Lower leg skin (tissue), 3 donors: ENCODE measurements at regions not wholly inside any gene's neighbourhood (a gene's known extent, or its start where the extent isn't known, plus 50 kb on each side); places are given as distances from the start of the nearest gene placed in this dataset.

Experiments used
- POLR2A ChIP-seq, 2 donors: fragments of 450-650 bp; IDR thresholded peaks; one replicate each; pipeline ENCODE4 v1.6.1; 2016 to 2017; ENCODE audit warnings: antibody characterized with exemption in 2 of 2, mild to moderate bottlenecking in 1 of 2, moderate library complexity in 1 of 2
- TF ChIP-seq, protein P1 (sequence below), 3 donors: fragments of 450-650 bp; IDR thresholded peaks; one replicate each; pipeline ENCODE4 v1.5.1; 2016; ENCODE audit warnings: antibody characterized with exemption in 3 of 3, mild to moderate bottlenecking in 3 of 3, moderate library complexity in 2 of 3

DNA sequence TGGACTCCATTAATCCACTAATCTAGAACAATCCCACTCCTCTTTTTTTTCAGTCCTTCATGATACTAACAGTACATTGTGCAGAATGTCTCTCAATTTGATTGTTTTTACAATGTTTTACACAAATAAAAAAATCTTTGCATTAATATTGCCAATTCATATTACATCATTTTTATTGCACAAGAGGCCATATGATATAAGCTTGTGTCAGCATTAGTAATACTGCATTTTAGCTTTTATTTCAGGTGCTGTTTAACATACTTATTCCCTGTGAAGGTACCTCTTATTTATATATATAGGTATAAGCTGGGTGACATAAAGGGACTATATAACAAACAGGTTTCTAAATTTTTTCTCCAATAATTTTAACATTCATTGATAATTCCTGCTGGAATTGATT is 737.4 kb downstream of the DNAH5 start:
- TF ChIP-seq, protein P1, sequence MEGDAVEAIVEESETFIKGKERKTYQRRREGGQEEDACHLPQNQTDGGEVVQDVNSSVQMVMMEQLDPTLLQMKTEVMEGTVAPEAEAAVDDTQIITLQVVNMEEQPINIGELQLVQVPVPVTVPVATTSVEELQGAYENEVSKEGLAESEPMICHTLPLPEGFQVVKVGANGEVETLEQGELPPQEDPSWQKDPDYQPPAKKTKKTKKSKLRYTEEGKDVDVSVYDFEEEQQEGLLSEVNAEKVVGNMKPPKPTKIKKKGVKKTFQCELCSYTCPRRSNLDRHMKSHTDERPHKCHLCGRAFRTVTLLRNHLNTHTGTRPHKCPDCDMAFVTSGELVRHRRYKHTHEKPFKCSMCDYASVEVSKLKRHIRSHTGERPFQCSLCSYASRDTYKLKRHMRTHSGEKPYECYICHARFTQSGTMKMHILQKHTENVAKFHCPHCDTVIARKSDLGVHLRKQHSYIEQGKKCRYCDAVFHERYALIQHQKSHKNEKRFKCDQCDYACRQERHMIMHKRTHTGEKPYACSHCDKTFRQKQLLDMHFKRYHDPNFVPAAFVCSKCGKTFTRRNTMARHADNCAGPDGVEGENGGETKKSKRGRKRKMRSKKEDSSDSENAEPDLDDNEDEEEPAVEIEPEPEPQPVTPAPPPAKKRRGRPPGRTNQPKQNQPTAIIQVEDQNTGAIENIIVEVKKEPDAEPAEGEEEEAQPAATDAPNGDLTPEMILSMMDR (IDR thresholded peaks at IDR 0.05) = no peak
- no peak for TF ChIP-seq POLR2A (IDR thresholded peaks at IDR 0.05)
